Mesenchymal stem cell (in vitro differentiated cells and primary cell): ENCODE measurements at regions not wholly inside any gene's neighbourhood (a gene's known extent, or its start where the extent isn't known, plus 50 kb on each side); places are given as distances from the start of the nearest gene placed in this dataset.
"Not testable (repeated sequence)": the region's sequence is repeated elsewhere in the genome, so short reads cannot be mapped to it uniquely, and the experiment has no call there.

Experiments
- DNase-seq: peaks from one replicate; pipeline ENCODE4 v3.0.0-alpha.2; 2013
- H2AFZ ChIP-seq: one replicate; pipeline ENCODE4 v1.6.1; 2013; ENCODE audit warnings: low read depth, mild to moderate bottlenecking, control low read depth, inconsistent platforms, low read length, moderate library complexity
- H2AK5ac ChIP-seq: 2 replicates; pipeline ENCODE4 v1.6.1; 2013; ENCODE audit warnings: low read length, moderate library complexity, mild to moderate bottlenecking, inconsistent platforms; ENCODE audit not compliant: severe bottlenecking
- H2BK120ac ChIP-seq: one replicate; pipeline ENCODE4 v1.6.1; 2013; ENCODE audit warnings: low read depth, mild to moderate bottlenecking, inconsistent platforms, low read length, moderate library complexity
- H2BK12ac ChIP-seq, 2 experiments: one replicate each; pipeline ENCODE4 v1.6.1; 2013; ENCODE audit warnings: inconsistent platforms in 2 of 2, low read length in 2 of 2, mild to moderate bottlenecking in 2 of 2, moderate library complexity in 2 of 2, control low read depth in 1 of 2
- H2BK15ac ChIP-seq: one replicate; pipeline ENCODE4 v1.6.1; 2013; ENCODE audit warnings: mild to moderate bottlenecking, low read depth, inconsistent platforms; ENCODE audit not compliant: poor library complexity, severe bottlenecking
- H2BK5ac ChIP-seq: 2 replicates; pipeline ENCODE4 v1.6.1; 2013; ENCODE audit warnings: low read depth, mild to moderate bottlenecking, low read length, control low read depth, inconsistent platforms; ENCODE audit not compliant: poor library complexity, severe bottlenecking
- H3K14ac ChIP-seq, 2 experiments: one replicate each; pipeline ENCODE4 v1.6.1; 2013; ENCODE audit warnings: inconsistent platforms in 2 of 2, low read length in 2 of 2, control low read depth in 1 of 2, mild to moderate bottlenecking in 1 of 2, moderate library complexity in 1 of 2
- H3K18ac ChIP-seq, 2 experiments: one replicate each; pipeline ENCODE4 v1.6.1; 2013; ENCODE audit warnings: inconsistent platforms in 2 of 2, low read length in 2 of 2, control low read depth in 1 of 2, low read depth in 1 of 2, mild to moderate bottlenecking in 1 of 2
- H3K23ac ChIP-seq, 2 experiments: one replicate each; pipeline ENCODE4 v1.6.1; 2013; ENCODE audit warnings: inconsistent platforms in 2 of 2, low read length in 2 of 2, mild to moderate bottlenecking in 2 of 2, moderate library complexity in 2 of 2, control low read depth in 1 of 2
- H3K27ac ChIP-seq: 2 replicates; pipeline ENCODE4 v1.5.1; 2013; ENCODE audit warnings: mild to moderate bottlenecking, moderate library complexity, low read length, control low read depth, inconsistent platforms; ENCODE audit not compliant: poor library complexity, severe bottlenecking
- H3K27me3 ChIP-seq, 2 experiments: 2 replicates each; pipeline versions ENCODE4 v1.6.1 to v1.7.0; 2013; ENCODE audit warnings: low read length in 2 of 2, mild to moderate bottlenecking in 2 of 2, moderate library complexity in 2 of 2, control low read depth in 1 of 2, inconsistent platforms in 1 of 2; ENCODE audit not compliant: control insufficient read depth in 1 of 2, insufficient read depth in 1 of 2
- H3K36me3 ChIP-seq, 2 experiments: 2 replicates each; pipeline versions ENCODE4 v1.6.1 to v1.7.0; 2013; ENCODE audit warnings: low read length in 2 of 2, control low read depth in 1 of 2, inconsistent platforms in 1 of 2, low read depth in 1 of 2, mild to moderate bottlenecking in 1 of 2; ENCODE audit not compliant: insufficient read depth in 2 of 2, control insufficient read depth in 1 of 2
- H3K4ac ChIP-seq, 2 experiments: one replicate each; pipeline ENCODE4 v1.6.1; 2013; ENCODE audit warnings: inconsistent platforms in 2 of 2, low read length in 2 of 2, mild to moderate bottlenecking in 2 of 2, moderate library complexity in 2 of 2, control low read depth in 1 of 2, low read depth in 1 of 2
- H3K4me1 ChIP-seq: 2 replicates; pipeline ENCODE4 v1.6.1; 2013; ENCODE audit warnings: low read depth, low read length, control low read depth; ENCODE audit not compliant: control insufficient read depth, insufficient read depth
- H3K4me2 ChIP-seq: 2 replicates; pipeline ENCODE4 v1.6.1; 2013; ENCODE audit warnings: low read length, mild to moderate bottlenecking, inconsistent platforms; ENCODE audit not compliant: poor library complexity, severe bottlenecking
- H3K4me3 ChIP-seq, 2 experiments: 2 replicates each; pipeline versions ENCODE4 v1.5.1 to v1.7.0; 2013; ENCODE audit warnings: low read length in 2 of 2, mild to moderate bottlenecking in 2 of 2, control low read depth in 1 of 2, low read depth in 1 of 2; ENCODE audit not compliant: insufficient read depth in 1 of 2
- H3K79me1 ChIP-seq: replicated peaks from 2 replicates; pipeline ENCODE4 v1.6.1; 2013; ENCODE audit warnings: mild to moderate bottlenecking, control low read depth, low read length, inconsistent platforms; ENCODE audit not compliant: poor library complexity, severe bottlenecking
- H3K9ac ChIP-seq: 2 replicates; pipeline ENCODE4 v1.7.0; 2013; ENCODE audit warnings: mild to moderate bottlenecking, low read length, moderate library complexity
- H3K9me3 ChIP-seq: 2 replicates; pipeline ENCODE4 v1.7.0; 2013; ENCODE audit warnings: mild to moderate bottlenecking, low read length; ENCODE audit not compliant: control insufficient read depth
- H4K8ac ChIP-seq: one replicate; pipeline ENCODE4 v1.6.1; 2013; ENCODE audit warnings: inconsistent platforms, mild to moderate bottlenecking, low read length, moderate library complexity
- H4K91ac ChIP-seq: one replicate; pipeline ENCODE4 v1.6.1; 2013; ENCODE audit warnings: mild to moderate bottlenecking, low read length, inconsistent platforms
- WGBS: methylation state at CpG from one replicate; pipeline ENCODE4 v1.1.7; 2013; ENCODE audit warnings: mixed read lengths; 5-methylcytosine and 5-hydroxymethylcytosine counted together

DNA sequence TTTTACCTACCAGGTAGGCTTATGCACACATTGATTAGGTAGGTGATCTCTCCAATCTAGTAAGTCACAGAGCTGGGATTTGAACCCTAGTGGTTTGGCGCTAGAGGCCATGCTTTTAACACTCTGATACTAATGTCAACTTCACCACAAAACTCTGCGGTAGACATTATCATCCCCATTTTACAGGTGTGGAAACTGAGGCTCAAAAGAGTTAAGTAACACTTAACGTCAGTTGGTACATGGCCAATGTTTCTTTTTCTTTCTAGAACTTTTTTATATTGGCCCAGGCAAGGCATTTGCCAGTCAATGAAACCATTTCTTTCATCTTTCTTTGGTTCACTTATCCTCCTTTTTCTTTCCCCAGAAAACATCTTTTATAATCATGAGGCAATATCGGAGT, 95.9 kb upstream of the KIF26B start:
- no peak overlapping the region for H2AFZ ChIP-seq
- H2BK12ac ChIP-seq = no peak overlapping the region
- H3K27me3 ChIP-seq = no peaks in the 10 kb centered on the region
- H3K9me3 ChIP-seq = no peaks in the 10 kb centered on the region
- H2BK5ac ChIP-seq = no peak overlapping the region
- H3K79me1 ChIP-seq = no peaks in the 10 kb centered on the region
- no peaks in the 10 kb centered on the region for H3K4me1 ChIP-seq
- H3K23ac ChIP-seq = no peak overlapping the region
- DNase-seq = no peak
- no peak overlapping the region for H3K4me3 ChIP-seq
- no peak overlapping the region for H3K4ac ChIP-seq
- H4K8ac ChIP-seq = no peak overlapping the region
- no peak overlapping the region for H4K91ac ChIP-seq
- H3K4me2 ChIP-seq = no peak overlapping the region
- H3K14ac ChIP-seq = no peak overlapping the region
- WGBS = 97% methylated on average over 3 of the region's 4 CpGs
- H3K18ac ChIP-seq = no peak overlapping the region
- no peak overlapping the region for H2AK5ac ChIP-seq
- no peak overlapping the region for H2BK120ac ChIP-seq
- peaks cover 0 to 5% of the 10 kb centered on the region in 2 experiments for H3K36me3 ChIP-seq
- no peak overlapping the region for H3K27ac ChIP-seq
- H2BK15ac ChIP-seq = no peak overlapping the region
- H3K9ac ChIP-seq = no peak overlapping the region

DNA sequence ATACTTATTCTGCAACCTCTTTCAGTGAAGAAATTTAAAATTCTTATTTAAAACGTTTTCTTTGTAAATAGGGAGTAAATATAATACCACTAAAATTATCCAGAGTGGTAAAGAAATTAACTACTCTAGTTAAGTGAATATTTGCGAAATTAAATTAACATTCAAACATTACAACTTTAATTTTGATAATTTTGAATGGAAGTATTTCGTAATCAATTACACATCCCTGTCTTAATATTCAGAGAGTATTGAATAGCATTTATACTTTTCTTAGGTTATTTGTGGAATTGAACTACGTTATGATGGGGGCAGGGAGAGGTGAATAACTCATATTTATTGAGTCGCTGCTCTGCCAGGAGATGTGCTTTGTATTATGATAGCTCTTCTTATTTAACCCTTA, 96.3 kb upstream of the KIF26B start:
- no peaks in the 10 kb centered on the region for H3K4me1 ChIP-seq
- H3K36me3 ChIP-seq = peaks cover 0 to 5% of the 10 kb centered on the region in 2 experiments
- peaks cover 2% of the 10 kb centered on the region for H3K79me1 ChIP-seq
- H4K8ac ChIP-seq = no peak overlapping the region
- no peak overlapping the region for H3K23ac ChIP-seq
- H3K4me2 ChIP-seq = no peak overlapping the region
- H3K9ac ChIP-seq = no peak overlapping the region
- H2BK120ac ChIP-seq = no peak overlapping the region
- no peak overlapping the region for H3K27ac ChIP-seq
- H3K4ac ChIP-seq = no peak overlapping the region
- no peak overlapping the region for H2BK12ac ChIP-seq
- H3K14ac ChIP-seq = no peak overlapping the region
- no peak overlapping the region for H3K18ac ChIP-seq
- no peak overlapping the region for H3K4me3 ChIP-seq
- 100% methylated on average over 2 of the region's 5 CpGs for WGBS
- H2BK15ac ChIP-seq = no peak overlapping the region
- H4K91ac ChIP-seq = no peak overlapping the region
- no peak for DNase-seq
- no peak overlapping the region for H2BK5ac ChIP-seq
- no peaks in the 10 kb centered on the region for H3K9me3 ChIP-seq
- H2AK5ac ChIP-seq = no peak overlapping the region
- no peak overlapping the region for H2AFZ ChIP-seq
- no peaks in the 10 kb centered on the region for H3K27me3 ChIP-seq

DNA sequence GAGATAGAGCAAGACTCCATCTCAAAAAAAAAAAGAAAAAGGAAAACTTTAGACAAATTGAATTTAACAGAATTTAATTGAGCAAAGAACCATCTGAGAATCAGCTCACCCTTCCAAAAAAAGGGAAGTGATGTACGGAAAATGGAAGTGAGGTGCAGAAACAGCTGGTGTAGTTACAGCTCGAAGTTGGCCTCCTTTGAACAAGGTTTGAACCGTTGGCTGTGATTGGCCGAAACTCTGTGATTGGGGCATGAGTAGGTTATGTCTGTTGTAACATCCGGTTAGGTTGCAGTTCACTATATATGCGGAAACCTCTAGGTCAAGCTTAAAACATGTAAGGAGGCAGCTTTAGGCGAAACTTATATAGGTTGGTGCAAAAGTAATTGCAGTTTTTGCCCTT, 97.9 kb upstream of the KIF26B start:
- Histone ChIP-seq H3K9ac (no peak overlapping the region), H4K8ac (no peak overlapping the region), H3K27me3 (no peaks in the 10 kb centered on the region), H3K4me2 (no peak overlapping the region), H3K18ac (no peak overlapping the region), H3K4me3 (no peak overlapping the region), H3K79me1 (peaks cover 2% of the 10 kb centered on the region), H2AFZ (no peak overlapping the region), H4K91ac (no peak overlapping the region), H2BK5ac (no peak overlapping the region), H2AK5ac (no peak overlapping the region), H2BK120ac (no peak overlapping the region), H3K36me3 (peaks cover 0 to 5% of the 10 kb centered on the region in 2 experiments), H3K4ac (no peak overlapping the region), H3K9me3 (no peaks in the 10 kb centered on the region), H3K4me1 (no peaks in the 10 kb centered on the region), H3K23ac (no peak overlapping the region), H2BK12ac (no peak overlapping the region), H2BK15ac (no peak overlapping the region), H3K27ac (no peak overlapping the region), H3K14ac (no peak overlapping the region)
- DNase-seq = no peak
- 97% methylated on average over 7 of the region's 7 CpGs for WGBS

DNA sequence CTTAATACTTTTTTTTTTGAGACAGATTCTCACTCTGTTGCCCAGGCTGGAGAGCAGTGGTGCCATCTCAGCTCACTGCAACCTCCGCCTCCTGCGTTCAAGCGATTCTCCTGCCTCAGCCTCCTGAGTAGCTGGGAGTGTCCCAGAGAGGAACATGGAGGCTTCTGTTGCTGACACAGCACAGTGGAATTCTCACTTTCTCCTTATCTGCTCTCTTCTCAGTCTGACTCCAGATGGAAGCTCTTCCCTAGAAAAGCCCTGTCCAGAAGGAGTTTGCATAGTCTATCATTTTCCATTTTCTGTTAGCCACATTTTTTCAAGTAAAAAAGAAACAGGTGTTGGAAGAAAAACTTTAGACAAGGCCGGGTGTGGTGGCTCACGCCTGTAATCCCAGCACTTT, 98.5 kb upstream of the KIF26B start:
- H4K91ac ChIP-seq, H3K27ac ChIP-seq, H3K9ac ChIP-seq, H3K27me3 ChIP-seq, H3K4ac ChIP-seq, H4K8ac ChIP-seq, H2AFZ ChIP-seq, H2AK5ac ChIP-seq, H3K36me3 ChIP-seq, H3K9me3 ChIP-seq, H3K4me3 ChIP-seq, H3K4me1 ChIP-seq, H3K79me1 ChIP-seq, H2BK12ac ChIP-seq, H2BK5ac ChIP-seq, H3K23ac ChIP-seq, H2BK15ac ChIP-seq, H3K18ac ChIP-seq, H3K14ac ChIP-seq, H2BK120ac ChIP-seq, H3K4me2 ChIP-seq: not testable (repeated sequence)
- 95% methylated on average over 5 of the region's 5 CpGs for WGBS
- peak; percentile 30 for DNase-seq
